PC-9 (cell line): ENCODE measurements at regions not wholly inside any gene's neighbourhood (a gene's known extent, or its start where the extent isn't known, plus 50 kb on each side); places are given as distances from the start of the nearest gene placed in this dataset.

ENCODE experiments used
- BruUV-seq: library from RNA; stranded (reverse); fragments of 400-500 nt; replicated peaks from 2 replicates; lab custom pipeline; 2021; lab: Mats Ljungman, UMichigan
- CTCF ChIA-PET: fragments of 300-600 bp; sonication (Branson Sonifier 250); formaldehyde crosslinking; loops from one replicate; lab custom pipeline; 2022; ENCODE audit warnings: antibody characterized with exemption; lab: Charles Lee
- POLR2A ChIA-PET: fragments of 300-600 bp; sonication (Branson Sonifier 250); formaldehyde crosslinking; loops from one replicate; lab custom pipeline; 2022; ENCODE audit warnings: antibody characterized with exemption; ENCODE audit not compliant: unreplicated experiment; lab: Charles Lee
- DNase-seq, 2 experiments: peaks; one replicate each; pipeline versions ENCODE4 v3.0.0 to v3.0.0-alpha.2; 2015 to 2022; ENCODE audit warnings: mixed read lengths in 1 of 2
- H2AFZ ChIP-seq: fragments of 200-600 bp; sonication (generic); 2 replicates; pipeline ENCODE4 v1.8.1; 2017; ENCODE audit warnings: antibody characterized with exemption
- H3F3A ChIP-seq: fragments of 200-600 bp; sonication (generic); 2 replicates; pipeline ENCODE4 v1.8.1; 2017; ENCODE audit warnings: antibody characterized with exemption, mild to moderate bottlenecking, low read depth; ENCODE audit not compliant: insufficient read depth
- H3K27ac ChIP-seq: fragments of 200-600 bp; sonication (generic); 2 replicates; pipeline ENCODE4 v1.6.1; 2016; ENCODE audit warnings: mixed run types
- H3K27me3 ChIP-seq: fragments of 200-600 bp; sonication (generic); 2 replicates; pipeline ENCODE4 v1.6.1; 2016; ENCODE audit warnings: low read depth, mixed run types; ENCODE audit not compliant: insufficient read depth
- H3K36me3 ChIP-seq: fragments of 200-600 bp; sonication (generic); 2 replicates; pipeline ENCODE4 v1.6.1; 2016; ENCODE audit warnings: low read depth, mixed run types
- H3K4me1 ChIP-seq: fragments of 200-600 bp; sonication (generic); replicated peaks from 2 replicates; pipeline ENCODE4 v1.6.1; 2016; ENCODE audit warnings: mixed run types; ENCODE audit not compliant: insufficient read depth
- H3K4me2 ChIP-seq: fragments of 200-600 bp; sonication (generic); 2 replicates; pipeline ENCODE4 v1.6.1; 2017; ENCODE audit warnings: mixed run types
- H3K4me3 ChIP-seq: fragments of 200-600 bp; sonication (generic); 2 replicates; pipeline ENCODE4 v1.6.1; 2016; ENCODE audit warnings: mixed run types
- H3K79me2 ChIP-seq: fragments of 200-600 bp; sonication (generic); 2 replicates; pipeline ENCODE4 v1.6.1; 2017; ENCODE audit warnings: low read depth, mixed run types
- H3K9me2 ChIP-seq: fragments of 200-600 bp; sonication (generic); 2 replicates; pipeline ENCODE4 v1.8.1; 2017; ENCODE audit warnings: mild to moderate bottlenecking; ENCODE audit not compliant: insufficient read depth
- H3K9me3 ChIP-seq: fragments of 200-600 bp; sonication (generic); 2 replicates; pipeline ENCODE4 v1.8.1; 2016; ENCODE audit warnings: low read depth; ENCODE audit not compliant: insufficient read depth
- H4K20me1 ChIP-seq: fragments of 200-600 bp; sonication (generic); 2 replicates; pipeline ENCODE4 v1.8.1; 2017; ENCODE audit not compliant: insufficient read depth
- EZH2 ChIP-seq: fragments of 200-600 bp; sonication (generic); IDR thresholded peaks from 2 replicates; pipeline ENCODE4 v1.8.0; 2017; ENCODE audit warnings: antibody characterized with exemption, low read depth
- intact Hi-C: fragments of 100-400 bp; cut with micrococcal nuclease; formaldehyde crosslinking; loops from one replicate; pipeline ENCODE4 v1.10.0; 2022; ENCODE audit not compliant: unreplicated experiment
- TF ChIP-seq, protein P1 (sequence below): fragments of 200-600 bp; sonication (generic); conservative IDR thresholded peaks from 2 replicates; pipeline ENCODE4 v1.6.1; 2017; ENCODE audit warnings: mixed run types, antibody characterized with exemption, mild to moderate bottlenecking, moderate library complexity

DNA sequence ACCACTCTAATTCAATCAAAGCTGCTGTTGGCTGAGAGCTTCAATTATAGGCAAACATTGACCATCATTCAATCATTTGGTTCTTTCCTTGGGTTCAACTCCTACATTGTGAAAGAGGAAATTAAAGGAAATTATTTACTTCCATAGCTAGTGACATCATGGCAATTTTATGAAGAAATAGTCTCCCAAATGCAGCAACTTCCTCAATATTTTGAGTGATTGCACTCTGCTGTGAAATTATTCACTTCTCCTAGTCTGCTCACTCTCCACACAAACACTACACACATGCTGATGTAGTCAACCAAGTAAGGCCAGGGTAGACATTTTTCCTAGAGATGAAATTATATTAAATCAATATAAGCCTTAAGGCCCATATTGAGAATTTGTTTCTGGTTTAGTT lies 86.7 kb upstream of the NCKAP5 start:
- Histone ChIP-seq H3K4me2 (no peak overlapping the region), H3K4me1 (no peaks in the 10 kb centered on the region), H3K9me2 (no peaks in the 10 kb centered on the region), H3K36me3 (no peaks in the 10 kb centered on the region), H3K79me2 (no peaks in the 10 kb centered on the region), H3K4me3 (no peak overlapping the region), H2AFZ (no peak overlapping the region), H3F3A (no peaks in the 10 kb centered on the region), H3K27me3 (peaks cover 33% of the 10 kb centered on the region; the same call in 1 of the 2 replicates), H3K9me3 (no peaks in the 10 kb centered on the region), H4K20me1 (no peaks in the 10 kb centered on the region), H3K27ac (no peak overlapping the region)
- POLR2A ChIA-PET: no interaction called here
- no TSS peak for BruUV-seq
- no peak for DNase-seq
- CTCF ChIA-PET: no interaction called here
- TF ChIP-seq, protein P1, sequence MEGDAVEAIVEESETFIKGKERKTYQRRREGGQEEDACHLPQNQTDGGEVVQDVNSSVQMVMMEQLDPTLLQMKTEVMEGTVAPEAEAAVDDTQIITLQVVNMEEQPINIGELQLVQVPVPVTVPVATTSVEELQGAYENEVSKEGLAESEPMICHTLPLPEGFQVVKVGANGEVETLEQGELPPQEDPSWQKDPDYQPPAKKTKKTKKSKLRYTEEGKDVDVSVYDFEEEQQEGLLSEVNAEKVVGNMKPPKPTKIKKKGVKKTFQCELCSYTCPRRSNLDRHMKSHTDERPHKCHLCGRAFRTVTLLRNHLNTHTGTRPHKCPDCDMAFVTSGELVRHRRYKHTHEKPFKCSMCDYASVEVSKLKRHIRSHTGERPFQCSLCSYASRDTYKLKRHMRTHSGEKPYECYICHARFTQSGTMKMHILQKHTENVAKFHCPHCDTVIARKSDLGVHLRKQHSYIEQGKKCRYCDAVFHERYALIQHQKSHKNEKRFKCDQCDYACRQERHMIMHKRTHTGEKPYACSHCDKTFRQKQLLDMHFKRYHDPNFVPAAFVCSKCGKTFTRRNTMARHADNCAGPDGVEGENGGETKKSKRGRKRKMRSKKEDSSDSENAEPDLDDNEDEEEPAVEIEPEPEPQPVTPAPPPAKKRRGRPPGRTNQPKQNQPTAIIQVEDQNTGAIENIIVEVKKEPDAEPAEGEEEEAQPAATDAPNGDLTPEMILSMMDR: no peak
- no peak for TF ChIP-seq EZH2
- intact Hi-C loops: no loop called here

DNA sequence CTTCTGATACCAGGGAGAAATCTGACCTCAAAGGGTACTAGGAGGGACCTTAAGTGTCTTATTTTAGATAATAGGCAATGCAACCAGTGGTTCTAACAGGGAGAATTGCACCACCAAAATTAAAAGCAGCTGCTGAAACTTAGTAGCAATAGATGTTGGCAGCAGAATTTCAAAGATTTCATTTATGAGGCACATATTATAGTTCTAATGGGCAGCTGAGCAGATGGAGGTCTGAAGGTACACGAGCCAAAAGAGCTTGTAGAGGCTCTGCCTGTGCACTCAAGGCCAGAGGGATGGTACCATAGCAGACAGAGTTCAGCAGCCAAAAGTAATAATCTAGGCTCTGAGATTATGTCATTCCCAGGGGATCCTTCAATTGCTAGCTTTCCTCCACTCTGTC lies 87.3 kb upstream of the NCKAP5 start:
- BruUV-seq: no TSS peak

DNA sequence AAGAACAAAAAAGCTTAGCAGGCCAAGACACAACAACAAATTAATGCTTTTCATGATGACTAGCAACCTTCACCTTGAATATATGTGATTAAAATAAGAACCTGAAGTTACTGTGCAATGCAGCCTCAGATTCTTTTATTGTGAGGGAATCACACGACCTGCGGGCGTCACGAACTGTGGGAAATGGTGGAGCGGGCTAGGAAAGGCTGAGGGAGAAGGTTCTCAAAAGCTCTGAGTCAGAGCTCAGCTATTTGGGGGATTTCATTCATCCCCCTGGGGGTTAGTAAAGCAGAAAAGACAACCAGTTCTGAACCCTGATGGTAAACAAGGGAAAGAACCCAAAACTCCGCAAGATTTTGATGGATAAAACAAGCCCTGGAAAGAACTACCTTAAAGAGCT lies 89.3 kb upstream of the NCKAP5 start:
- no peak for TF ChIP-seq EZH2
- TF ChIP-seq, protein P1: no peak
- POLR2A ChIA-PET: no interaction called here
- H3K4me1 ChIP-seq: no peaks in the 10 kb centered on the region
- no peak overlapping the region for H3K27ac ChIP-seq
- intact Hi-C loops: no loop called here
- no TSS peak for BruUV-seq
- DNase-seq: no peak
- no peaks in the 10 kb centered on the region for H3F3A ChIP-seq
- no peaks in the 10 kb centered on the region for H4K20me1 ChIP-seq
- no peaks in the 10 kb centered on the region for H3K9me3 ChIP-seq
- H3K4me3 ChIP-seq: no peak overlapping the region
- H3K36me3 ChIP-seq: no peaks in the 10 kb centered on the region
- H3K9me2 ChIP-seq: no peaks in the 10 kb centered on the region
- CTCF ChIA-PET: no interaction called here
- H3K79me2 ChIP-seq: no peaks in the 10 kb centered on the region
- no peak overlapping the region for H3K4me2 ChIP-seq
- no peak overlapping the region for H2AFZ ChIP-seq
- H3K27me3 ChIP-seq: peaks cover 49% of the 10 kb centered on the region; the same call in 1 of the 2 replicates

More for the DNA sequence above, 87.3 kb upstream of the NCKAP5 start:
- H3K27me3 ChIP-seq: peaks cover 34% of the 10 kb centered on the region; the same call in 1 of the 2 replicates
- ChIA-PET POLR2A (no interaction called here), CTCF (no interaction called here)
- H4K20me1 ChIP-seq: no peaks in the 10 kb centered on the region
- no peak overlapping the region for H3K4me3 ChIP-seq
- H2AFZ ChIP-seq: no peak overlapping the region
- H3K79me2 ChIP-seq: no peaks in the 10 kb centered on the region
- DNase-seq: no peak
- no peak overlapping the region for H3K4me2 ChIP-seq
- no peaks in the 10 kb centered on the region for H3F3A ChIP-seq
- no peak for TF ChIP-seq EZH2
- TF ChIP-seq, protein P1: no peak
- H3K9me2 ChIP-seq: no peaks in the 10 kb centered on the region
- no peaks in the 10 kb centered on the region for H3K36me3 ChIP-seq
- H3K4me1 ChIP-seq: no peaks in the 10 kb centered on the region
- H3K9me3 ChIP-seq: no peaks in the 10 kb centered on the region
- no peak overlapping the region for H3K27ac ChIP-seq
- intact Hi-C loops: no loop called here
